Type B pancreatic cell (in vitro differentiated cells): ENCODE measurements at regions not wholly inside any gene's neighbourhood (a gene's known extent, or its start where the extent isn't known, plus 50 kb on each side); places are given as distances from the start of the nearest gene placed in this dataset.

Experiments
- DNase-seq: peaks from one replicate; pipeline ENCODE4 v3.0.0; 2021; ENCODE audit warnings: mixed read lengths; ENCODE audit not compliant: unreplicated experiment; ENCODE audit errors: extremely low spot score
- H3K27ac Mint-ChIP-seq: 2 replicates; pipeline ENCODE4 v1.8.0; 2021; ENCODE audit warnings: mild to moderate bottlenecking, mixed read lengths
- H3K27me3 Mint-ChIP-seq: 2 replicates; pipeline ENCODE4 v1.8.0; 2021; ENCODE audit warnings: mixed read lengths
- H3K36me3 Mint-ChIP-seq: 2 replicates; pipeline ENCODE4 v1.8.0; 2021; ENCODE audit warnings: mixed read lengths
- H3K4me1 Mint-ChIP-seq: one replicate; pipeline ENCODE4 v1.8.0; 2021; ENCODE audit warnings: mixed read lengths; ENCODE audit not compliant: unreplicated experiment
- H3K4me3 Mint-ChIP-seq: 2 replicates; pipeline ENCODE4 v1.8.0; 2021; ENCODE audit warnings: mild to moderate bottlenecking, mixed read lengths
- H3K9me3 Mint-ChIP-seq: 2 replicates; pipeline ENCODE4 v1.8.0; 2021; ENCODE audit warnings: mixed read lengths
- CTCF ChIP-seq: fragments of 200-600 bp; sonication (generic); conservative IDR thresholded peaks from 2 replicates; pipeline ENCODE4 v1.5.0; 2021; ENCODE audit warnings: antibody characterized with exemption, mild to moderate bottlenecking

DNA sequence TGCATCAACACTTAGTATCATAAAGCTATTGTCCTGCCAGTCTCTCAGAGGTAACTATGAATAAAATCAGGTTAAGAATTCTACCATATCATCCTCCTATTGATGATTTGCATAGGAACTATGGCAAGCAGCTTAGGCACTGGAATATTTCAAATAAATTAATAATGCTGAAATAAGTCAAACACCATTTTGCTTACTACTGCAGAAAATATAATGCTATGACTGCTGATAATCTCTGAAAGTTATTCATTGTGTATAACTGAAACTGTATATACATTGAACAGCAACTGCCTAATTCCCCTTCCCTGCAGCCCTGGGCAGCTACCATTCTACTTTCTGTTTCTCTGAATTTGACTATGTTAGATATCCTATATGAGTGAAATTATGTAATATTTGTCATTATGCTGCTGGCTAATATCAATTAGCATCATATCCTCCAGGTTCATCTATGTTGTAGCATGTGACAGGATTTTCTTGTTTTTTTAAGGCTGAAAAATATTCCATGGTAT is 318.8 kb upstream of the SGCG start:
- no peaks in the 10 kb centered on the region for H3K4me1 Mint-ChIP-seq
- H3K36me3 Mint-ChIP-seq = no peaks in the 10 kb centered on the region
- H3K4me3 Mint-ChIP-seq = no peak overlapping the region
- no peaks in the 10 kb centered on the region for H3K9me3 Mint-ChIP-seq
- H3K27me3 Mint-ChIP-seq = no peaks in the 10 kb centered on the region
- H3K27ac Mint-ChIP-seq = no peak overlapping the region
- no peak for TF ChIP-seq CTCF
- no peak for DNase-seq

DNA sequence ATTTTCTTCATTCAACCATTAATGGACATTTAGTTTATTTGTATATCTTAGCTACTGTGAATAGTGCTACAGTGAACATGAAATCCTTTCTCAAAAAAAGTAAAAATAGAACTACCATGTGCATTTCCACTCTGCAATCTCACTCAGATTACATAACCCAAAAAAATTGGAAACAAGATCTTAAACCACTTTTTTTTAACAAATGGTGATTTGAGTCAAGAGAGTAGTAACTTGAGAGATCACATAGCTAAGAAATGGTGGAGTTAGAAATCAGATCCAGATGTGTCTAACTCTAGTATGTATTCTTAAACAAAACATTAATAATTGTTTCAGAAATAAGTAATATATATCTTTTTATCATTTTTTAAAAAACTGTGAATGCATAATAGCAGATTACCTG is 318.3 kb upstream of the SGCG start:
- H3K4me1 Mint-ChIP-seq = no peaks in the 10 kb centered on the region
- DNase-seq = no peak
- H3K27me3 Mint-ChIP-seq = no peaks in the 10 kb centered on the region
- no peaks in the 10 kb centered on the region for H3K36me3 Mint-ChIP-seq
- H3K27ac Mint-ChIP-seq = no peak overlapping the region
- H3K9me3 Mint-ChIP-seq = no peaks in the 10 kb centered on the region
- no peak overlapping the region for H3K4me3 Mint-ChIP-seq
- TF ChIP-seq CTCF = no peak

- no peak overlapping the region for H3K27ac Mint-ChIP-seq
- H3K9me3 Mint-ChIP-seq = no peaks in the 10 kb centered on the region
- no peaks in the 10 kb centered on the region for H3K4me1 Mint-ChIP-seq
- H3K36me3 Mint-ChIP-seq = no peaks in the 10 kb centered on the region
- no peak overlapping the region for H3K4me3 Mint-ChIP-seq
- DNase-seq = no peak
- H3K27me3 Mint-ChIP-seq = no peaks in the 10 kb centered on the region
- TF ChIP-seq CTCF = no peak
Observed at GRCh38 chr13:22866221-22866620, 314.6 kb upstream of the SGCG start.

DNA sequence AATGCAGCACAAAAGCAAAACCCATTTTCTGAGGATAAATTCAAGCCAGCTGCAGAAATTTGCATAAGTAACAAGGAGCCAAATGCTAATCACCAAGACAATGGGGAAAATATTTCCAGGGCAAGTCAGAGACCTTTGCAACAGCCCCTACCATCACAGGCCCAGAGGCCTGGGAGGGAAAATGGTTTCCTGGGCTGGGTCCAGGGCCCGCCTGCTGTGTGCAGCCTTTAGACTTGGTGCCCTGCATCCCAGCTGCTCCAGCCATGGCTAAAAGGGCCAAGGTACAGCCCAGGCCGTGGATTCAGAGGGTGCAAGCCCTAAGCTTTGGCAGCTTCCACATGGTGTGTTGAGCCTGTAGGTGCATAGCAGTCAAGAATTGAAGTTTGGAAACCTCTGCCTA is 309.5 kb upstream of the SGCG start:
- Mint-ChIP-seq H3K27ac (no peak overlapping the region), H3K4me3 (no peak overlapping the region), H3K4me1 (no peaks in the 10 kb centered on the region), H3K27me3 (no peaks in the 10 kb centered on the region), H3K9me3 (peaks cover 8% of the 10 kb centered on the region), H3K36me3 (peaks cover 8% of the 10 kb centered on the region)
- TF ChIP-seq CTCF = no peak
- no peak for DNase-seq

- Mint-ChIP-seq H3K4me1 (no peaks in the 10 kb centered on the region), H3K9me3 (peaks cover 8% of the 10 kb centered on the region), H3K36me3 (peaks cover 8% of the 10 kb centered on the region), H3K4me3 (no peak overlapping the region), H3K27ac (no peak overlapping the region), H3K27me3 (no peaks in the 10 kb centered on the region)
- TF ChIP-seq CTCF = no peak
- no peak for DNase-seq
Observed at GRCh38 chr13:22874839-22875238, 305.9 kb upstream of the SGCG start.

GRCh38 chr13:22877421-22877820 is 303.4 kb upstream of the SGCG start:
- H3K4me3 Mint-ChIP-seq = no peak overlapping the region
- no peak overlapping the region for H3K27ac Mint-ChIP-seq

More at GRCh38 chr13:22877421-22877820, 303.4 kb upstream of the SGCG start:
- Mint-ChIP-seq H3K9me3 (peaks cover 2% of the 10 kb centered on the region), H3K4me1 (peaks cover 14% of the 10 kb centered on the region), H3K36me3 (peaks cover 6% of the 10 kb centered on the region), H3K27me3 (no peaks in the 10 kb centered on the region)
- no peak for TF ChIP-seq CTCF
- no peak for DNase-seq
